Neural progenitor cell (in vitro differentiated cells): ENCODE measurements at regions not wholly inside any gene's neighbourhood (a gene's known extent, or its start where the extent isn't known, plus 50 kb on each side); places are given as distances from the start of the nearest gene placed in this dataset.

ENCODE experiments used
- DNase-seq: peaks from one replicate; pipeline ENCODE4 v3.0.0-alpha.2; 2016; ENCODE audit warnings: low spot score
- H2AFZ ChIP-seq: fragments of 200-600 bp; sonication (generic); replicated peaks from 2 replicates; pipeline ENCODE4 v1.6.1; 2016; ENCODE audit warnings: antibody characterized with exemption
- H3F3A ChIP-seq: fragments of 200-600 bp; sonication (generic); 2 replicates; pipeline ENCODE4 v1.6.1; 2016; ENCODE audit warnings: antibody characterized with exemption, low read depth
- H3K27ac ChIP-seq: fragments of 200-600 bp; sonication (generic); 2 replicates; pipeline ENCODE4 v1.5.1; 2016; ENCODE audit warnings: mild to moderate bottlenecking
- H3K27me3 ChIP-seq: fragments of 200-600 bp; sonication (generic); 2 replicates; pipeline ENCODE4 v1.6.1; 2016; ENCODE audit warnings: mild to moderate bottlenecking, moderate library complexity
- H3K36me3 ChIP-seq: fragments of 200-600 bp; sonication (generic); 2 replicates; pipeline ENCODE4 v1.5.1; 2016
- H3K4me1 ChIP-seq: fragments of 200-600 bp; sonication (generic); 2 replicates; pipeline ENCODE4 v1.6.1; 2016; ENCODE audit warnings: mixed run types
- H3K4me2 ChIP-seq: fragments of 200-600 bp; sonication (generic); 2 replicates; pipeline ENCODE4 v1.6.1; 2016
- H3K4me3 ChIP-seq: fragments of 200-600 bp; sonication (generic); 2 replicates; pipeline ENCODE4 v1.5.1; 2016
- H3K79me2 ChIP-seq: fragments of 200-600 bp; sonication (generic); 2 replicates; pipeline ENCODE4 v1.6.1; 2016; ENCODE audit warnings: low read depth
- H3K9ac ChIP-seq: fragments of 200-600 bp; sonication (generic); 2 replicates; pipeline ENCODE4 v1.6.1; 2016
- H3K9me3 ChIP-seq: fragments of 200-600 bp; sonication (generic); 2 replicates; pipeline ENCODE4 v1.5.1; 2016; ENCODE audit warnings: low read depth
- H4K20me1 ChIP-seq: fragments of 200-600 bp; sonication (generic); 2 replicates; pipeline ENCODE4 v1.6.1; 2016; ENCODE audit warnings: low read depth
- H3K27ac Mint-ChIP-seq: 3 replicates; pipeline ENCODE4 v1.8.0; 2021; ENCODE audit warnings: mixed read lengths
- H3K27me3 Mint-ChIP-seq: 2 replicates; pipeline ENCODE4 v1.8.0; 2022; ENCODE audit warnings: low read depth, mild to moderate bottlenecking, inconsistent platforms, moderate library complexity, mixed read lengths; ENCODE audit not compliant: insufficient read depth
- H3K36me3 Mint-ChIP-seq: 3 replicates; pipeline ENCODE4 v1.8.0; 2021; ENCODE audit warnings: mixed read lengths
- H3K4me1 Mint-ChIP-seq: 3 replicates; pipeline ENCODE4 v1.8.0; 2021; ENCODE audit warnings: mixed read lengths
- H3K4me3 Mint-ChIP-seq: 3 replicates; pipeline ENCODE4 v1.8.0; 2021; ENCODE audit warnings: mild to moderate bottlenecking, moderate library complexity, mixed read lengths
- H3K9me3 Mint-ChIP-seq: 3 replicates; pipeline ENCODE4 v1.8.0; 2020; ENCODE audit warnings: mixed read lengths
- CTCF ChIP-seq: fragments of 200-600 bp; sonication (generic); IDR thresholded peaks from 2 replicates; pipeline ENCODE4 v1.5.1; 2017; ENCODE audit warnings: antibody characterized with exemption, mild to moderate bottlenecking
- EZH2 ChIP-seq: fragments of 200-600 bp; sonication (generic); IDR thresholded peaks from 2 replicates; pipeline ENCODE4 v1.6.1; 2017; ENCODE audit warnings: antibody characterized with exemption, mild to moderate bottlenecking, moderate library complexity
- EZH2phosphoT487 ChIP-seq: fragments of 200-600 bp; sonication (generic); IDR thresholded peaks from 2 replicates; pipeline ENCODE4 v1.6.1; 2017; ENCODE audit warnings: antibody characterized with exemption

DNA sequence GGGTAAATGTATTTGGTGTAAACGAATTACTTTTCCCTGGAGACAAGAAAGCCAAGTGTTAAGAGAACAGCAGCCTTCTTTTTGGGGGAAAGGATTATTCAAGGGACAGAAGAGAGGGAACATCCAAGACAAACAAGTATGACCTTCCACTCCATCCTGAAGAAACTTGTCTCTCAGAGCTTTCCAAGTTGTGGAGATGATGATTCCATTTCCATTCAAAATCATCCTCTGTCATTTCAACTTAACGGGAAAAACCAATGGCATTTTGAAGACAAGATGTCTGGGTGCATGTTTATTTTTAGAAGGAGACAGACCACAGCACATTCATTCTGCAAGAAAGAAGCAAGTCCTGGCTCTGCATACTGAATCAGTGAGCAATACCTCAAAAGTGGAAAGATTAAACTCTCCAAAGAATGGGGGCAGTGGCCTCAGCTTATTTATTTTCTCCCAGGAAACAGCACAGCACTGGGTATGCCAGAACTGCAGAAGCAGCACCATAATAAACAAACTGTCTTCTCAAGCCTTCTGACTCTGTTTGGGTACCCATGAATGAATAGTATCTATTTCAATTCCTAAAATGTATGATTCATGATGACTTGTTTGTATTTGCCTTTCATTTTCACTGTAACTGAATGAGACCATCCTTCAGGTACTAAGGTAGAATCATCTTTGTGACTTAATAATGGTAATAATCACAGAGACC lies 541.0 kb downstream of the RFC3 start:
- Histone ChIP-seq H3K9ac (no peak overlapping the region), H3K79me2 (no peaks in the 10 kb centered on the region), H3K4me1 (no peaks in the 10 kb centered on the region), H2AFZ (no peak overlapping the region), H3K27me3 (no peaks in the 10 kb centered on the region), H3K36me3 (no peaks in the 10 kb centered on the region), H3K27ac (no peak overlapping the region), H3F3A (no peaks in the 10 kb centered on the region), H3K4me2 (no peak overlapping the region), H3K4me3 (no peak overlapping the region), H3K9me3 (no peaks in the 10 kb centered on the region), H4K20me1 (no peaks in the 10 kb centered on the region)
- Mint-ChIP-seq H3K27ac (no peak overlapping the region), H3K4me3 (no peak overlapping the region), H3K9me3 (peaks cover 2% of the 10 kb centered on the region), H3K27me3 (peaks cover 4% of the 10 kb centered on the region), H3K4me1 (no peaks in the 10 kb centered on the region), H3K36me3 (no peaks in the 10 kb centered on the region)
- TF ChIP-seq CTCF (no peak), EZH2 (no peak), EZH2phosphoT487 (no peak)
- DNase-seq: no peak

DNA sequence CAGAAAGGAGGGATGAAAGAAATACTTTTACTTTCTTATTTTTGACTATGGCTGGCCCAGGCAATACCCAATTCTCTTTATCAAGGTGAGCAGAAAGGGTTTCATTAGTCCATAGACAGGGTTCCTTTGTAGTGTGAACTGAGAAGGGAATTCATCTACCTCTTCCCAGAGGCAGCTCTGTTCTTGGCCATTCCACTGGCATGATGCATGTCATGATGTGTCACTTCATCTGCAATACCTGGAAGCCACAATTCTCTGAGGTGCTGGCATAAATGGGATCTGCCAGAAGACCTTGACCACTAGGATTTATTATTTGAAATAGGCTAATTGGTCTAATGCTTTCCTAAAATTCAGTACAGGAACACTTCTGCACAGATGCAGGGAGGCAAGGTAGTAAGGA lies 542.8 kb downstream of the RFC3 start:
- no peaks in the 10 kb centered on the region for H3F3A ChIP-seq
- H2AFZ ChIP-seq: no peak overlapping the region
- no peaks in the 10 kb centered on the region for H3K4me1 Mint-ChIP-seq

DNA sequence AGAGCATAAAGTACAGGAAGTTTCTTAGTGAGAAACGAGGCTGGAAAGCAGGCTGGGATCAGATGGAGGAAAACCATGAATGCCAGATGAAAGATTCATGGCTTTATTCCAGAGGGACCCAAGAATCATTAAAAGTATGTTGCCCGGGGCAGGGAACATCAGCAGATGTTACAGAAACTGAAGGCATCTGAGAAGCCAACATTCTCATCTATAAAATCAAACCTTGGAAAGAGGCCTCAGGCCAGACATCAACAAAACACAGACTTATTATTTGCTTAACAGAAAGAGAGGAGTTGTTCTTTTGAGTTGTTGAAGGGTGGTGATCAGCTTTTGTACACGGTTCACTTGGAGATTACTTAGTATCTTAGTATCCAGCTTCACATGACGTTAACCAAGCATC lies 543.6 kb downstream of the RFC3 start:
- Mint-ChIP-seq H3K4me3 (no peak overlapping the region), H3K27me3 (no peaks in the 10 kb centered on the region), H3K9me3 (no peaks in the 10 kb centered on the region), H3K27ac (no peak overlapping the region), H3K36me3 (no peaks in the 10 kb centered on the region), H3K4me1 (no peaks in the 10 kb centered on the region)
- Histone ChIP-seq H3K4me3 (no peak overlapping the region), H3F3A (no peaks in the 10 kb centered on the region), H3K4me1 (no peaks in the 10 kb centered on the region), H3K9ac (no peak overlapping the region), H3K36me3 (no peaks in the 10 kb centered on the region), H2AFZ (no peak overlapping the region), H3K9me3 (no peaks in the 10 kb centered on the region), H3K27me3 (no peaks in the 10 kb centered on the region), H3K27ac (no peak overlapping the region), H4K20me1 (no peaks in the 10 kb centered on the region), H3K4me2 (no peak overlapping the region), H3K79me2 (no peaks in the 10 kb centered on the region)
- TF ChIP-seq CTCF (no peak), EZH2phosphoT487 (no peak)
- DNase-seq: no peak

More for the DNA sequence above, 542.8 kb downstream of the RFC3 start:
- Mint-ChIP-seq H3K36me3 (no peaks in the 10 kb centered on the region), H3K9me3 (no peaks in the 10 kb centered on the region), H3K27ac (no peak overlapping the region), H3K27me3 (peaks cover 4% of the 10 kb centered on the region), H3K4me3 (no peak overlapping the region)
- Histone ChIP-seq H3K79me2 (no peaks in the 10 kb centered on the region), H4K20me1 (no peaks in the 10 kb centered on the region), H3K27ac (no peak overlapping the region), H3K4me1 (no peaks in the 10 kb centered on the region), H3K4me2 (no peak overlapping the region), H3K36me3 (no peaks in the 10 kb centered on the region), H3K4me3 (no peak overlapping the region), H3K9ac (no peak overlapping the region), H3K27me3 (no peaks in the 10 kb centered on the region), H3K9me3 (no peaks in the 10 kb centered on the region)
- DNase-seq: no peak
- TF ChIP-seq CTCF (no peak), EZH2 (no peak), EZH2phosphoT487 (no peak)
